ENCODE measurements at regions not wholly inside any gene's neighbourhood (a gene's known extent, or its start where the extent isn't known, plus 50 kb on each side); places are given as distances from the start of the nearest gene placed in this dataset.

DNA sequence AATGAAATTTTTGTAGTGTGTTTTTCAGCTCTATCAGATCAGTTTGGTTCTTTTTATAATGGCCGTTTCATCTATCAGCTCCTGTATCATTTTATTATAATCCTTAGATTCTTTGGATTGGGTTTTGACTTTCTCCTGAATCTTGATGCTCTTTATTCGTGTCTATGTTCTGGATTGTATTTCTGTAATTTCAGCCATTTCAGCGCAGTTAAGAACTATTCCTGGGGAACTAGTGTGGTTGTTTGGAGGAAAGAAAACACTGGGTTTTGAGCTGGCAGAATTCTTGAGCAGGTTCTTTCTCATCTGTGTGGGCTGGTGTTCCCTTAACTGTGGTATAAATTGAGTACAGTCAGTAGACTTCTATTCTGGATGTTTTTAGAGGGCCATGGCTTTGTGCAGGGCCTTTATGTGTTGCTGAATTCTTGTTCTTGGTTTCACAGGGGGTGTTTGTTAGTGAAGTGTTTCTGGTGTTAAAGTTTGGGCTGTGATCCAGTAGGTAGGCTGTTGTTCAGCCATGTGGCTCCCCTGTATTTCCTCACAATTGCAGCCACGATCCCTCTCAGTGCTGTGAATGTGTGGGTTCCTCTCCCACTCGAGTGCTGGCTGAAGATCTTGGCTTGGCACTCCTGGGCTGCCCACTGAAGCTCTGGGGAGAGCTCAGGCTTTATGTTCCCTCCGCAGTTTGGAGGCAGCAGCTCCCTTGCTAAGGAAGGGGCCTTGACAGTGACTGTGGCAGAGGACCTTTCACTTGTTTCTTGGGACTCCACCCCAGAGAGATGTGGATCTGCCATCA is 56.0 kb upstream of the CCDC190 start:
- TF ChIP-seq, protein P1, sequence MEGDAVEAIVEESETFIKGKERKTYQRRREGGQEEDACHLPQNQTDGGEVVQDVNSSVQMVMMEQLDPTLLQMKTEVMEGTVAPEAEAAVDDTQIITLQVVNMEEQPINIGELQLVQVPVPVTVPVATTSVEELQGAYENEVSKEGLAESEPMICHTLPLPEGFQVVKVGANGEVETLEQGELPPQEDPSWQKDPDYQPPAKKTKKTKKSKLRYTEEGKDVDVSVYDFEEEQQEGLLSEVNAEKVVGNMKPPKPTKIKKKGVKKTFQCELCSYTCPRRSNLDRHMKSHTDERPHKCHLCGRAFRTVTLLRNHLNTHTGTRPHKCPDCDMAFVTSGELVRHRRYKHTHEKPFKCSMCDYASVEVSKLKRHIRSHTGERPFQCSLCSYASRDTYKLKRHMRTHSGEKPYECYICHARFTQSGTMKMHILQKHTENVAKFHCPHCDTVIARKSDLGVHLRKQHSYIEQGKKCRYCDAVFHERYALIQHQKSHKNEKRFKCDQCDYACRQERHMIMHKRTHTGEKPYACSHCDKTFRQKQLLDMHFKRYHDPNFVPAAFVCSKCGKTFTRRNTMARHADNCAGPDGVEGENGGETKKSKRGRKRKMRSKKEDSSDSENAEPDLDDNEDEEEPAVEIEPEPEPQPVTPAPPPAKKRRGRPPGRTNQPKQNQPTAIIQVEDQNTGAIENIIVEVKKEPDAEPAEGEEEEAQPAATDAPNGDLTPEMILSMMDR (IDR thresholded peaks at IDR 0.05; ENCODE audit: low read length), result no peak
- TF ChIP-seq EZH2 (IDR thresholded peaks at IDR 0.05; ENCODE audit: borderline replicate concordance, low read length), result no peak
